ENCODE measurements at regions not wholly inside any gene's neighbourhood (a gene's known extent, or its start where the extent isn't known, plus 50 kb on each side); places are given as distances from the start of the nearest gene placed in this dataset.

DNA sequence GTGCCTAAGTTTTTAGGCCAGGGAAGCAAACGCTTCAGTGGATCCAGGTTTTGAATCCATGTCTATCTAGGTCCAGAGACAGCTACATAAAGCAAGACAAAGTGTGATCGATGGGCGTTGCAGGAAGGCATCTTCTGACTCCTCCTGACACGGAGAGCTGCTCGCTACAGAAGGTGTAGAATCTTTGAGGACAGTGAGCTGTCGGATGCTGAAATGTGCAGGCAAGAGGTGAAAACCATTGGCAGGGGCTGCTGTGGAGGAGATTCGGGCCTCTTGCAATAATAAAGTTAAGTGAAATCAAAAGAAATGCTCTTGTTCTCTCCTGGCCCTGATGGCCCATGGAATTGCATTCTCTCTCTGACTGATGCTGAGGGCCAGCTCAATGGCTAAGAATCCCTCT, 336.2 kb downstream of the CYRIA start:
- TF ChIP-seq, protein P1, sequence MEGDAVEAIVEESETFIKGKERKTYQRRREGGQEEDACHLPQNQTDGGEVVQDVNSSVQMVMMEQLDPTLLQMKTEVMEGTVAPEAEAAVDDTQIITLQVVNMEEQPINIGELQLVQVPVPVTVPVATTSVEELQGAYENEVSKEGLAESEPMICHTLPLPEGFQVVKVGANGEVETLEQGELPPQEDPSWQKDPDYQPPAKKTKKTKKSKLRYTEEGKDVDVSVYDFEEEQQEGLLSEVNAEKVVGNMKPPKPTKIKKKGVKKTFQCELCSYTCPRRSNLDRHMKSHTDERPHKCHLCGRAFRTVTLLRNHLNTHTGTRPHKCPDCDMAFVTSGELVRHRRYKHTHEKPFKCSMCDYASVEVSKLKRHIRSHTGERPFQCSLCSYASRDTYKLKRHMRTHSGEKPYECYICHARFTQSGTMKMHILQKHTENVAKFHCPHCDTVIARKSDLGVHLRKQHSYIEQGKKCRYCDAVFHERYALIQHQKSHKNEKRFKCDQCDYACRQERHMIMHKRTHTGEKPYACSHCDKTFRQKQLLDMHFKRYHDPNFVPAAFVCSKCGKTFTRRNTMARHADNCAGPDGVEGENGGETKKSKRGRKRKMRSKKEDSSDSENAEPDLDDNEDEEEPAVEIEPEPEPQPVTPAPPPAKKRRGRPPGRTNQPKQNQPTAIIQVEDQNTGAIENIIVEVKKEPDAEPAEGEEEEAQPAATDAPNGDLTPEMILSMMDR (conservative IDR thresholded peaks at IDR 0.05; ENCODE audit: low read depth, low read length): no peak
- TF ChIP-seq RFX5 (IDR thresholded peaks at IDR 0.05; ENCODE audit: low read depth, low read length): no peak
- TF ChIP-seq RAD21 (IDR thresholded peaks at IDR 0.05; ENCODE audit: low read length): no peak
- no peak for TF ChIP-seq RCOR1 (IDR thresholded peaks at IDR 0.05; ENCODE audit: insufficient replicate concordance, low read length)
- no peak for TF ChIP-seq POLR2A (IDR thresholded peaks at IDR 0.05; ENCODE audit: low read depth, low read length)
- TF ChIP-seq, protein P2, sequence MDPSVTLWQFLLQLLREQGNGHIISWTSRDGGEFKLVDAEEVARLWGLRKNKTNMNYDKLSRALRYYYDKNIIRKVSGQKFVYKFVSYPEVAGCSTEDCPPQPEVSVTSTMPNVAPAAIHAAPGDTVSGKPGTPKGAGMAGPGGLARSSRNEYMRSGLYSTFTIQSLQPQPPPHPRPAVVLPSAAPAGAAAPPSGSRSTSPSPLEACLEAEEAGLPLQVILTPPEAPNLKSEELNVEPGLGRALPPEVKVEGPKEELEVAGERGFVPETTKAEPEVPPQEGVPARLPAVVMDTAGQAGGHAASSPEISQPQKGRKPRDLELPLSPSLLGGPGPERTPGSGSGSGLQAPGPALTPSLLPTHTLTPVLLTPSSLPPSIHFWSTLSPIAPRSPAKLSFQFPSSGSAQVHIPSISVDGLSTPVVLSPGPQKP (IDR thresholded peaks at IDR 0.05; ENCODE audit: borderline replicate concordance, low read depth, low read length): no peak
- no peak for TF ChIP-seq MXI1 (IDR thresholded peaks at IDR 0.05; ENCODE audit: borderline replicate concordance, low read depth, low read length)
- TF ChIP-seq FOS (IDR thresholded peaks at IDR 0.05; ENCODE audit: low read depth, low read length): no peak
- no peak for TF ChIP-seq CEBPB (IDR thresholded peaks at IDR 0.05; ENCODE audit: low read depth, low read length)
- TF ChIP-seq BHLHE40 (IDR thresholded peaks at IDR 0.05; ENCODE audit: low read depth, low read length): no peak
- no peak for TF ChIP-seq CHD1 (IDR thresholded peaks at IDR 0.05; ENCODE audit: low read depth, low read length)

Measured in IMR-90 (cell line).